Occipital lobe (tissue), 1 donor: ENCODE measurements at regions not wholly inside any gene's neighbourhood (a gene's known extent, or its start where the extent isn't known, plus 50 kb on each side); places are given as distances from the start of the nearest gene placed in this dataset.

Experiments used
- DNase-seq: peaks from one replicate; lab custom pipeline; 2025; lab: John Stamatoyannopoulos, UW

DNA sequence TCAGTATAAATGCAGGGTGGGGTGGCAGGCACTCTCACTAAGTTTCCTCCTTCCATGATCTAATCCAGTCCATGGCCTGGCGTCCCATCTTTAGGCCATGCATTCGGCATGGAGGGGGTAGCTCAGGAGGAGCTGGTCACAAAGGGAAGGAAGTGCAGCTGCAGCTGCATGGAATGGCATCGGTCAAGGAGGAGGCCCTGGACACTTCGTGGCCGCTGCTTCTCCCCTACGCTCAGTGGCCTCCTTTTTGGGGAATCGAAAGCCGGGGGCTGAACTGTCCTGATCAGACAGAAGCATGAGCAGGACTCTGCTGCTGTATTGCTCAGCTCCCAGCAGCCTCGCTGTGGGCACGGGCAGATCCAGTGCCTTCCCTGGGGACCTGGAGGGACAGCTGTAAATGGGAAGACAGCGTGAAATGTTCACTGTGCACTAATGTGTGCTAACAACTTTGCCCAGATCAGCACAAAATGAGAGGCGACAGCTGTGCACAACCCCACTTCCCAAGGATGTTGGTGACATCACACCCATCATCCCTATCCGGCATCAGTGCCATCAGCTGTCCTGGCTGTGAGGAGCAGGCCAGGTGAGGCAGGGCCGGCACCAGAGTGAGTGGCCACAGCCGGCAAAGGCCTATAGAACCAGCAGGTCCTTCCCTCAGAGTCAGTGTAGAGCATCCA is 520.1 kb upstream of the RAB6C start:
- no peak for DNase-seq

DNA sequence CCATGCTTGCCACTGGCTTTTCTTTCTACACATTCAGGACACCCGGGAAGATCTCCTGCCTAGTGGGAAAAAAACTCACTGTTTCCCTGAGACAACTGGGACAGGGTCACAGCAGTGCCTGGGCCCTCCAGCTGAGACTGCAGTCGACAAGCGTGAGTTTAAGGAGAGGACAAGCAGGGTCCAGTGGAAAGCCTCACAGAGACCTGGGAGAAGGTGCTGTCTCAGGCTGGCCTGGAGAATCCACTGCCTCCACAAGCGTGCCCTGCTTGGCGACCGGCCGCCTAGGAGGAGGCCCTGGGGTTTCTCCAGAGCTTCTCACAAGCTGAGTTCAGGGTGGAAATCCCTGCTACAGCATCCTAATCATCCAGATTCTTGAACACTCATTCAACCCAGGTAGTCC is 519.6 kb upstream of the RAB6C start:
- DNase-seq: no peak

DNA sequence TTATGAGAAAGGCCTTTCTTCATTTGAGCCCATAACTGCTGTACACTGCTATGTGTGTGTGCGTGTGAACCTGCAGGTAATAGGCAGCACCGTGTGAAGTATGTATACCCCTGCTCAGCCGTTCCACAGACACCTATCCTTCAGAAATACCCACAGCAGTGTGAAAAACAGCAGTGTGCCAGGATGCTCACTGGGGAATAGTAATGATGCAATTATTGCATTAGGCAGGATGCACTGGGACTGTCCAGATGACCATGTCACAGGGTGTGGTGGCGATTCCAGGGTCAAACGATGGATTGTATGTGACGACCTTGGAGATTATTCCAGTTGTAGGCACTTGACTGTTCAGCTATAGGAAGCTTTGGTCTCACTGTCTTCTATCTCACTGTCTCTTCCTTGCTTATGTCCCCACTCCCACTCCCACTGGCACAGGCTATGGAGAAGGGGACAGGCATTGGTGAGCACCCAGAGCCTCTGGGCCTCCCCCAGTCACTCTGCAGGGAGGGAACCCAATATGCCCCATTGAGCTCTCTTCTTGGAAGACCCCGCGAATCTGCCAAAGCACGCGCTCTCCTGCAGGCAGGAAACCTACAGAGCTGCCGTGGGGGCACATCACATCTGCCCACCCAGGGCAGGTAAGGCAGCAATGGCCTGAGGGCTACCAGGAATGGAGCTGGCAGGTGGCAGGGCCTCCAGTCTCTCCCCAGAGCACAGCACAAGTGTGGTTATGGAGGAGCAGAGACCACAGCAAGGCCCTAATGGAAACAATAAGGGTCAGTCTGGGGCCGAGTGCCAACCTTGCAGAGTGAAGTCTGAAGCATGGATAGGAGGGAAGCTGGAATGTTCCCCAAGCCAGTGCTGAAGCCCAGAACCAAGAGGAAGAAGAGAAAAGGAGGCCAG is 518.9 kb upstream of the RAB6C start:
- DNase-seq: no peak

DNA sequence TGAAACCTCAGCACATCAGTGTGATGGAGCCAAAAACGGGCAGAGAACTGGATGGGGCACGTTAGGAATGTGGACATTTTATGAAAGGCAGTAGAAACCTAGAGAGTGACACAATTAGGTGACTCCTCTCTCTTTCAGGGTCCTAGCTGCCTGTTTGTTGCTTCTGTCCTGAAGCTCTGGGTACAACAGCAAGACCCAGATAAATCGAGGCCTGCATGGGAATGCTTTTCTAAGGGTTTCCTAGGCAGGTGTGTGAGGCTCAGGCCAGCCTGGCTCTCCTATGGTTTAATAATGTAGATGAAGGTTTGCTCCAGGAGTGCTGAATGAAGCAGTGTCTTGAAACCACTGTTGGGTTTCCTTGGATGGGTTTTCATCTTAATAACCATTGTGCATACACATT is 517.1 kb upstream of the RAB6C start:
- DNase-seq: no peak

DNA sequence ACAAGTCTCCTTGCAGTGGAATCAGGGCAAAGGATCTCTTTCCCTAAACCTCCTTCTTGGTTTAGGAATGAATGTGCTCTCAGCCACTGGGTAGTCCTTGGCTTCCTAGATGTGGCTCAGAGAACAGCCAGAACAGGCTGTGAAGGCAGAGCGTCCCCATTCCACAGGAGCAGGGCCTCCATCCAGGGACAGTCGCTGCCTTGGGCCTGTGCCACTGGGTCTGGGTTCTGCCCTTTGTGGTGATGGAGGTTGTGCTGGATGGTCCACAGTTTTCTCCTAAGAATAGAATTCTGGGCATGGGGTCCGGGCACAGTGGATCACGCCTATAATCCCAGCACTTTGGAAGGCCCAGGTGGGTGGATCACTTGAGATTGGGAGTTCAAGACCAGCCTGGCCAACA is 516.5 kb upstream of the RAB6C start:
- DNase-seq: no peak

DNA sequence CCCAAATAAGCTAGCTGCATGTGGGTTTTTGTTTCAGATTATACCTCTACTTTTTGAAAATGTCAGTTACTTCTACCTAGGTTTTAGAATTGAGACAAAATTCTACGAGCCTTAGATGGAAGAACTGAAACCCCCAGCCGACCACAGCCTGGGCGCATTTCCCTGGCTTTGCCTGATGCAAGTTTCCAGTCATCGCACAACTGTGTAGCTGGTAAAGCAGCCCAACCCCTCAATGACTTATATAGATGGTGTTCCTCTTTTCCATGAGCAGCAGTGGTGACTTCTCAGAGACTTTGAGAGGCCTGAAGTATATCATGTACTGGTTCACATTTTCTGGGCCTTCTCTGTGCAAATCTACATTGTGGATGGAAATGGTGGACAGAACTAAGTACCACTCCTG is 515.4 kb upstream of the RAB6C start:
- no peak for DNase-seq

DNA sequence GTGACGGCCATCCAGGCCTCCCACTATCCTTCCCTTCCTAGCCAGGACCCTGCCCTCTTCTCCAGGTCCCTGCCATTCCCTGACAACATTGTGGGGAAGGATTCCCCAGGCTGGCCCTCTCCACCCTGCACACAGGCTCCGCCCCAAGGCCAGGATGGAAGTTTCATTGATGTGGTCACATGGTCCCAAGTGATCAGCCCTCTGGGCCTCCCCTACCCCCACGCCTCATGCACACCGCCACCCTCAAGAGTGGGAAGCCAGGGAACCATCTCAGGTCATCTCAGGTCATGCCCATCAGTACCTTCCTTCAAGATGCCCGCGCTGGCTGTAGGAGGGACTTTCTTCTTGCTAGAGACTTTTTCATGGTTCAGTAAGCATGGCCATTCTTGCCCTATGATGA is 514.8 kb upstream of the RAB6C start:
- DNase-seq: no peak

DNA sequence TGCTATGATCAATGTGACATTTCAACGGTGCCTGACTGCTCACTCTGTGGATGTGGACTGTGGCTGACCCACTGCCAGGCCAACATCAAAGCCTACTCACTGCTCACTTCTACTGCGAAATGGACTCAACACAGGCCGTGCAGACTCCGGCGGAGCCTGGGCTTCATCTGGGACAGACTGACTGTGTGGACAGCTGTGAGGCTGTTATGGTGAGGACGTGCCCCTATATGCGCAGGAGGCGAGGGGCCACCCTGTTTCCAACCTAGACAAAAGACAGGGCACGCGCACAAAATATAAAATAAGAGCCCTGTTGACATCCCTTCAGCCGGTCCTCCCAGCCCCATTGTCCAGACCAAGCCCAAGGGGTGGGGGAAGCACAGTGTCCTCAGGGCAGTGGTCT is 514.4 kb upstream of the RAB6C start:
- DNase-seq: no peak

DNA sequence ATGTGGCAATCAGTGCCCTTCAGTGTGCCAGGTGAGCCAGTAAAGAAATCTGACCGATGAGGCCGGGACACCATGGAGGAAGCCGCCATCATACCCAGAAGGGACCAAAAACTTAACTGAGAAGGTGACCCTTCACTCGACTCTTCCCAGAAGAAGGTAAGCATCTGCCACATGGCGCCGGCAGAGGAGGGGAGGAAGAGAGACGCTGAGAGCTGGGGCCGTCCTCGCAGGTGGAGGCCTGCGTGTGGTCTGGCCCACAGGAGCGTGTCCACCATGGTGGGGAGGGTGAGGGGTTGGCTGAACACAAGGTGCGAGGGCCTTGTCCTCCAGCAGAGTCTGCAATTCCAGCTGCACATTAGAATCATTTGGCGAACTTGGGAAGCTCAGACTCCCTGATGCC is 513.1 kb upstream of the RAB6C start:
- no peak for DNase-seq

DNA sequence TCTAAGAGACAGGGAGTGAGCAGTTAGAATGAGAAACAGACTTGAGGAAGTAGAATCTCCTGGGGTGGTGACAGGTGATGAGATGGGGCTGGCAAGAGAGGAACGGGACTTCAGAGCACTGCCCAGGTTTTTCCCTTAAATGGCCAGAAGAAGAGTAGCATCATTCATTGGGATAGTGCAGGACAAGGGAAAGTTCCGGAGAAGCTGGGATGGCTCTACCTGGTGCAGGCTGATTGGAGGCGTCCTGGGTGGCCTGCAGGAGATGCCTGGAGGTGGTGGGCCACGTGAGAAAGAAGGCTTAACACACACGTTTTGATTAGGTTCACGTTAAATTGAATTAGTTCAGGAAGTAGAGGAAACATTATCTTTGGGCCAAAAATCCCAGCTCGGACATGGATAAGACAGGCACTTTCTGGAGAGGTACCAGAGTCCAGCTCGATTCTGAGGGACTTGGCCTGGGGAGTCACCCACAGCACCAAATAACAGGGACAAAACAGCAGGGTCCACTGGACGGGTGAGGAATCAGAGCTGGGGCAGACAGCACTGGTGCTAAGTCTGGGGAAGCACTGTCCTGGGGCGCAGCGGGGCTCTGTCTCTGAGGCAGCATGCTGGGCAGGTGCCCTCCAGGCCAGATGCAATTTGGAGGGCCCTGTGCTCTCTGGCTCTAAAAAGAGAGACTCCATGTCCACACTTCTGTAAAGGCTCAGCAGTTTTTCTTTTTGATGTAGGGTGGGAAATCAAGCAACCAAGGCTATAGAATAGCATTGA is 512.3 kb upstream of the RAB6C start:
- no peak for DNase-seq

DNA sequence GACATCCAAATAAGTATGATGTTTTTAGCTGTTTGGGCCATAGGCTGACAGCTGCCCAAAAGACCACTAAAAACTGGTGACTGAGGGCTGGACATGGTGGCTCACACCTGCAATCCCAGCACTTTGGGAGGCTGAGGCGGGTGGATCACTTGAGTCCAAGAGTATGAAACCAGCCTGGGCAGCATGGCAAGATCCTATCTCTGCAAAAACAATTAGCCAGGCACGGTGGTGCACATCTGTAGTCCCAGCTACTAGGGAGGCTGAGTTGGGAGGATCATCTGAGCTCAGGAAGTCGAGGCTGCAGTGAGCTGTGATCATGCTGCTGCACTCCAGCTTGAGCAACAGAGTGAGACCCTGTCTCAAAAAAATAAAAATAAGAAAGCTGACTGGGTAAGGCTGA is 511.5 kb upstream of the RAB6C start:
- DNase-seq: no peak

DNA sequence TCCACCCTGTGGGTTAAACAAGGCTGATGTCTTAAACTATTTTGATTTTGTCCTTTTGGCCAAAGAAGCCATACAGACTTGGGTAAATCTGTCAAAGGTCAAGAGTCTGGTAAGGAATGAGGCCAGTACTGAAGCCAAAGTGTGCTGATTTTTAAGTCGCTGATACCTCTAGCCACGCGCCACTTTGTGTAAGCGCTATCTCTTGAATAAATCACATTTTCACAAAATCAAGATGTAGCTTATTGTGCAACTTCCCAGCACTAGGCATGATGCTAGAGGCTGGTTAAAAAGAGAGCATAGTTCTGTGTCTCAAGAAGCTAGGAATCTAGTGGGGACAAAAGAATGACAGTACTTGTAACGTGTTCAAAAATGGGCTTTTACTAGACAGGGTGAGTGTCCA is 510.6 kb upstream of the RAB6C start:
- DNase-seq: no peak

DNA sequence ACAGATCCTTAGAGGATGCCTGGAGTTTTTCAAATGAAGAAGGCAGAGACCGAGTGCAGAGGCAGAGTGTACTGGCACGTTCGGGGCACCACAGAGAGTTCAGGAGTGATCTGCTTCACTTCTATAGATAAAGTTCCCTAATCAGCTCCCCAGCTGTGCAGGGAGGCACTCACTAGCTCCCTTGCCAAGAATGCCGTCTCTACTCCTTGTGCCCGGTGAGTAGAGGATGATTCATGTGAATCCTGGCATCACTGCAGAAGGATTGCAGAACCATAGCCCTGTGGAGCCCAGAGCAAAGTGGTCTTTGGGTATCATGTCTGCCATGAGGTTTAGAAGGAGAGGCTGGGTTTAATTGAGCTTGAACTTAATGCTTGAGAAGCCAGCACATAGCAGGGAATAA is 510.1 kb upstream of the RAB6C start:
- no peak for DNase-seq

DNA sequence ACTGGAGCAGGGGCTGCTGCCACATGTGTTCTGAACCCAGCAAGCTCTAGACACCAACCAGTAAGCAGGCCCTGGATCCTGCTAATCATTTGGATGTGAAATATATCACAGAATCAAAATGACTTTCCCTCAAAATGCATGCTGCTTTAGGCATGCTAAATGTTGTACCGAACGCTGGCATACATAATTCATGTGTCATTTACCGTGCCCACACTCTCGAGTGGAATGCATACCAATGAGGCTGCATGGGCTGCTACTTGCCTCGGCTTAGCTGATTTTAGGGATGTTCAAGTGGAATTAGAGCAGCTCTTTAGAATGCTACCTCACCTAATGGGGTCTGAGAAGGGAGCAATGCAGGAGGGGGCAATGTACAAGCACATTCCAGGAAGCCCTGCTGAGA is 509.6 kb upstream of the RAB6C start:
- DNase-seq: no peak

DNA sequence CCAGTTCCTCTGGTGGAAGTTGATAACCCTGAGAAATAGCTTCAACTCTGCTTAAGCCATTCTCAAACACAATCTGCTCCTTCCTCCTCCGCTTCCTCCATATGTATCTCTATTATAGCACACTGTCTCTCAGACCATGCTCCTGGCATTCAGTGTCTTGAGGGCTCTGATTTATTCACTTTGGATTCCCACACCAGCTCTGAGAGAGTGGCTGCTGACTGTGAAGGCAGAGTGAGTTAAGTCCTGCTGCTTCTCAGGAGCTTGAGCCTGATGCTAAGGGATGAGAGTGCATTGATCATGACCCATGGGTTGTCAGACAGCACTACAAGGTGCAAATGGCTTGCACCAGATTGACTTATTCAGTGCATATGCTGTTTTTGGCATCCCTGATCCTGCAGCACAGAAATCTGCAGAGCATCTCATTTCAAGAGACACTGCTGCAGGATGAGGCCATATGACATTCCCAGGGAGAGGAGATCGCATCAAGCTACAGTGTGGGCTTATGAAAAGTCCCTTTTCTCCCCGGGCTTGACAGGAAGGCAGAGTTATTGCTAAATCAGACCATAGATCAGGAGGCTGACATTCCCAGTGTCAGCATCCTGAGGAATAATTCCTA is 500.5 kb upstream of the RAB6C start:
- no peak for DNase-seq

DNA sequence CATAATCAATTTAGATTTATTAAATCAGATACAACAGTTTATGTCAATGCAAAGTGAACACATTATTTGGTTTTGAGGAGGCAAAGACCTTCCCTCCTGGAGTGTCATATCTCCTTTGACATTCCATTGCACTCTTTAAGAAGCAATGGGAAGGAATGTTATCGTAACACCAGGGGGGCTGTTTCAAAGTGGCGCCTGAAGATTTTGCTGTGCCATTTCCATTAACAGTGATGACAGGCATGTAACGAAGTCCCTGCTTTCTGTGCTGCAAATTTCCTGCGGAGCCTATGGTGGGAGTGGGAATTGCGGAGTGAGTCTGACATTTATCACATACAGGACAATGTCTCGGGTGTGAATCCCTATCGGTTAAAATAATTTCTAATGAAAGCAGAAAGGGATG is 499.6 kb upstream of the RAB6C start:
- no peak for DNase-seq

DNA sequence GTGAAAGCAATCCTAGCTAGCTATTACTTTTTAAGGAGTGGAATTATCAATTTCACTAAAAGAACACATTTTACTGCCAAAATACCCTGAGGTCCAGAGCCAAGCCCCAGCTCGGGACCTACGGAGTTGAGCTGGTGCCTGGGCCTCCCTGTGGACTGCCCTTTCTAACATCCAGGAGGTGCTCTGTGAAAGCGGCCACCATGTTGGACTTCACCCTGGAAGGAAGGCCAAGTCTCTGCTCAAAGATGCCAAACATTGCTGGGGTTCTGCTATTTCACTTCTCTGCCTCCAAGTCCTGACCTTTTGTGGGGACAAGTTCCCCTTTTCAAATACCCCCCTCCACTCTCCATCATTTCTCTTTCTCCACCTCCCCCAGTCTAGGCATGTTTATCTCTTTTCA is 498.7 kb upstream of the RAB6C start:
- no peak for DNase-seq

DNA sequence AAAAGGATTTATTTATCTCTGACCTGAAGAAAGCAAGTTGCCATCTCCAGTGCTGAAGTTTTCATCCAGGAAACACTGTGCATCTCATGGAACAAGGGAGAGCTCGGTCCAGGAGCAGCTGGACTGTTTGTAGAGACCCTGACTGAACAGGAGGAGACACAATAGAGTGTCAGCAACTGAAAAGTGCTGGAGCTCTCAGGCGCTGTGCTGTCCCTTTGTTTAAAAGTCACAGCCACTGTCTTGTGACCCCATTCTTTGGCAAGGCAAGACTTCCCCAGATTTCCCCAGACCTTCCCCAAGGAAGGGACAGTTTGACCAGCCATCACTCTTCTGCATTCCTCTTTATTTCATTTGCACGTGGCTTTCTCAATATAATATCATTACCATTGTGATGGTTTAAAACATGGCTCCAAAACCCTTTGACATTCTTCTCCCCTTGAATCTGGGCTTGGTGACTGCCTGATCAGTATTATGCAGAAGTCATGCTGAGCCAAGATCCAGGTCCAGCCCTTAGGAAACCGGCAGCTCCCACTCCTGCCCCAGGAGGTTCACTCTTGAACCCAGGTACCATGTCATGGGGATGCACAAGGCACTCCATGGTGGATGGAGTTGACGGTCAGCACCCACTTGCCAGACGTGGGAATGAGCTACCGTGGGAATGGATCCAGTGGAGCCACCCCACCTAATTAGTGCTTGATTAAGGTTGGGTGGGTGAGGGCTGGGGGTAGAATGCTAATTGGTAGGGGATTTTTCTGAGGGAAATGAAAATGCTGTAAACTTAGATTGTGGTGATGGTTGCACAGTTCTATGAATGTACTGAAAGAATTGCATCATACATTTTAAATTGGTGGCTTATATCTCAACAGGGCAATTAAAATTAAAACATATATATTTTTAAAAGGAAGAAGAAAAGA is 497.9 kb upstream of the RAB6C start:
- DNase-seq: no peak

DNA sequence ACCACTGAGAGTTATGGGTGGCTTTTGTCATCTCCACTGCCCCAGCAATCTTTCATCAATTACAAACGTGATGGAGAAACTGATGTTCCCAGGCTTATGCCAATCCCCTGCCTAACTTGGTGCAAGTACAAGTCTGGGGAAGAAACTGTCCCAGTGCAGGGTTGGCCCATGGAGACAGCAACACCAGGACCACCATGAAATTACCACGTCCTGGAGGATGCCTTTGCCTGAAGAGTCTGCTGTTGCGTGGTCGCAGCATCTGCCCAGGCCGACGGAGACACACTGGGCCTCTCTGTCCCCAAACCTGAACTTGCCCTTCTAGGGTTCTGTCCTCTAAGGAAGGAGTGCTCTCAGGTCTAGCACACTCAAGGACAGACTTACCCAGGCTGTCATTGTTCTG is 496.8 kb upstream of the RAB6C start:
- DNase-seq: no peak

DNA sequence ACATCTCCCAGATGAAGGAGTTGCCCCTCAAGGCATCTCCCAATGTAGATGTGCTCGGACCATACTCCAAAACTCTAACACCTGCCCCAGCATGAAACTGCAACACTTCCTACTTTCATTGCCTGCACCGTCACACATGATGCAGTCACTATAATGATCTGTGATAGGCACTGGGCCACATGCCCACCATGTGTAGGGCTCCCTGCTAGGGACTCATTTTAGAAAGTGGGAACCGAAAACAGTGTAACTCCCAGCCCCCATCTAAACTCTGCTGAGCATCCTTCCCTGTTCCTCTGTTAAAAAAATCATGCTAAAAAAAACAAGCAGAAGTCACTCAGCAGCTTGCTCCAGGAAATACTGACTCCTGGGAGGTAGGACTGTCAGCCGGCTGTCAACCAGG is 496.1 kb upstream of the RAB6C start:
- DNase-seq: no peak
